ENCODE measurements at regions not wholly inside any gene's neighbourhood (a gene's known extent, or its start where the extent isn't known, plus 50 kb on each side); places are given as distances from the start of the nearest gene placed in this dataset.

- TF ChIP-seq EP300 (IDR thresholded peaks at IDR 0.05) (no peak), POLR2AphosphoS5 (IDR thresholded peaks at IDR 0.05) (no peak), POLR2A (IDR thresholded peaks at IDR 0.05) (no peak), CTCF (IDR thresholded peaks at IDR 0.05) (no peak)
- Histone ChIP-seq H3K27me3 (no peaks in the 10 kb centered on the region), H3K36me3 (no peaks in the 10 kb centered on the region), H3K4me1 (peaks cover 0 to 12% (median 0%) of the 10 kb centered on the region in 4 donors), H3K27ac (no peak overlapping the region), H3K9me3 (no peaks in the 10 kb centered on the region), H3K4me3 (no peak overlapping the region)
- intact Hi-C loops (cut with DNase I; ENCODE audit: low total_unique reads): no loop called here
- DNase-seq: no peak
- WGBS, 5 donors: 61 to 85% (median 73%) methylated on average over 4 of the region's 4 CpGs
Measured at GRCh38 chr9:99463131-99463530, 241.0 kb downstream of the SEC61B start.

DNA sequence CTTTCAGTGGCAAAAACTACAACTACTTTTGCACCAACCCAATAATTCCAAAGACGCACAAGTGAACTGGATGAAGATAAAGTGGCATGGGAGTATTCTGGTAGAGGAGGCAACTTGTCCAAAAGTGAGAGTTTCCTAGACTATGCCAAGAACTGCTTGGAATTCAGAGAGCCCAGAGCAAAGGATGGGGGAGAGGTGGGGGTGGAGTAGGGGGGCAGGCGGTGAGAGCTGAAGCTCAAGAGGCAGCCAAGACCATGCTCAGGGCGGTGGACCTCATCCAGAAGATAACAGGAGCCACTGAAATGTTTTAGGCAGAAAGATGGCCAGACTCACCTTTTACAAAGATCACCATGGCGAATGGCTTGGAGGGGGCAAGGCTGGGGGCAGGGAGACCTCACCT is 242.5 kb downstream of the SEC61B start:
- 75 to 94% (median 90%) methylated on average over 4 of the region's 4 CpGs for WGBS, 5 donors
- Histone ChIP-seq H3K9me3 (no peaks in the 10 kb centered on the region), H3K27ac (peak overlapping the region in 1 of 5 donors; percentile 66), H3K4me1 (peaks cover 0 to 12% (median 0%) of the 10 kb centered on the region in 4 donors), H3K36me3 (no peaks in the 10 kb centered on the region), H3K4me3 (no peak overlapping the region), H3K27me3 (no peaks in the 10 kb centered on the region)
- peak in 1 of 2 donors; percentile 14 for DNase-seq
- intact Hi-C loops (cut with DNase I; ENCODE audit: low total_unique reads): no loop called here
- TF ChIP-seq EP300 (IDR thresholded peaks at IDR 0.05): no peak

DNA sequence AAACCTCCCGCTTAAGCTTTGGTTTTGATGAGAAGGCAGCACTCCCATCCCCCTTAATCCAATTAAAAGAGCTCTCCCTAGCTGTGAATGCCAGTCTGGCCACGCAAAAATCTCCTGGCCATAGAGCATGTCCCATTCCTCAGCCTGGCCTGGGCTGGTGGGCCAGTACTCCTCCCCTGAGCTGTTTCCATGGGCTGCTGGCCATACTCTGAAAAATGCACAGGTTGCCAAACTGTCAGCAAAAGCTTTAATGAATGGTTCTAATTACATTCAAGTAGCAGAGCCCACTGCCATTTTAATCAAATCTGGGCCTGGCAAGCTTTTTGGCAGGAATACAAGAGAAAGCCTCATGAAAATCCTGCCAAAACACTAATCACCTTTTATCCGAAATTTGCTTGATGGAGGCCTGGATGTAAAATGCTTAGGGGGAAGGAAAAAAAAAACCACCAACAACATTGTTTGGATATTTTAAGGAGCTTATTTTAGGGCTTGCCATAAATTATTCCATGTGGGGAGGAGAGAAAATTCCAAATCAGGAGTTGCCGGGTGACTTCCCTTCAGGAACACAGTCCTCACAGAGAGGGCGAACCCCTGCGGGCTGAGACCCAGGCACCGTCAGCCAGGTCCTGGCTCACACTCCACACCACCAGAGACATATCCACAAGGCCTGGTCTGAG is 243.3 kb downstream of the SEC61B start:
- H3K4me3 ChIP-seq: no peak overlapping the region
- peak overlapping the region in 1 of 5 donors; percentile 66 for H3K27ac ChIP-seq
- no peaks in the 10 kb centered on the region for H3K27me3 ChIP-seq
- H3K9me3 ChIP-seq: no peaks in the 10 kb centered on the region
- intact Hi-C loops (cut with DNase I; ENCODE audit: low total_unique reads): no loop called here
- peaks cover 0 to 12% (median 0%) of the 10 kb centered on the region in 4 donors for H3K4me1 ChIP-seq
- 67 to 82% (median 73%) methylated on average over 7 of the region's 7 CpGs for WGBS, 5 donors
- peak in 1 of 2 donors; percentile 58 for DNase-seq
- TF ChIP-seq POLR2AphosphoS5 (IDR thresholded peaks at IDR 0.05) (no peak), POLR2A (IDR thresholded peaks at IDR 0.05) (no peak), EP300 (IDR thresholded peaks at IDR 0.05) (no peak), CTCF (IDR thresholded peaks at IDR 0.05) (no peak)
- no peaks in the 10 kb centered on the region for H3K36me3 ChIP-seq

DNA sequence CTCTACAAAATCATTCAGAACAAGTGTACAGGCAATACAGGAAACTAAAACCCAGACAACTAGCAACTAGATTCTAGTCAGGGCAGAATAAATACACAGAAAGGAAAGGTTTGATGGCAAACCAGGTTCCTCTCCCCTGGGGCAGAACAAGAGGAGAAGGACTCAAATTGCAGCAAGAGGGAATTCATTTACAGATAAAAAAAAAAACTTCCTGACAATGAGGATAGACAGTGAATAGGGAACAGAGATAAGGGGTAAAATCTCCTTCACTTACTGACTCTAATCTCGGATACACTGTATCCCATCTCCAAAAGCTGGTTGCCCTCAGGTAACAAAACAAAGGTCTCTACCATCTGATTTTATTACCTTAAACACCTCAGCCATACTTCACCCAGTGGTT is 244.0 kb downstream of the SEC61B start:
- Histone ChIP-seq H3K27ac (peak overlapping the region in 1 of 5 donors; percentile 66), H3K4me3 (no peak overlapping the region), H3K9me3 (no peaks in the 10 kb centered on the region), H3K4me1 (peaks cover 0 to 12% (median 0%) of the 10 kb centered on the region in 4 donors), H3K36me3 (no peaks in the 10 kb centered on the region), H3K27me3 (no peaks in the 10 kb centered on the region)
- 57 to 79% (median 69%) methylated on average over 1 of the region's 1 CpG for WGBS, 5 donors
- TF ChIP-seq CTCF (IDR thresholded peaks at IDR 0.05) (no peak), POLR2AphosphoS5 (IDR thresholded peaks at IDR 0.05) (no peak), POLR2A (IDR thresholded peaks at IDR 0.05) (no peak), EP300 (IDR thresholded peaks at IDR 0.05) (no peak)
- intact Hi-C loops (cut with DNase I; ENCODE audit: low total_unique reads): no loop called here
- no peak for DNase-seq

DNA sequence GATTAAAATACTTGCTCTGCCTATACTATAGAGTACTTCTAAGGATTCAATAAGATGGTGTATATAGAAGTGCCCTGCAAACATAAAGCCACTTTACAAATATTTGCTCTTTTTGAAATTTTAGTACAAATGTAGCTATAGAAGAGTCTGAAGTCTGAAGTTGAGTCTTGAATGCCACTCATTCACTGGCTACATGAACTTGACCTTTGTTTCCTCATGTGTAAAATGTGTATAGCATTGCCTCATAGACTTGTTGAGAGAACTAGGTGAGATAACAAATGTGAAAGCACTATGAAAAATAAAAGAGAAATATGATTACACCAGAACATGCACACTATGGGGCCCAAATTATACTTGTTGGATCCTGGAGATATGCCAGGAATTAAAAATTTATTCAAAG is 244.7 kb downstream of the SEC61B start:
- intact Hi-C loops (cut with DNase I; ENCODE audit: low total_unique reads): no loop called here
- Histone ChIP-seq H3K27me3 (no peaks in the 10 kb centered on the region), H3K4me1 (peaks cover 0 to 12% (median 0%) of the 10 kb centered on the region in 4 donors), H3K27ac (no peak overlapping the region), H3K9me3 (no peaks in the 10 kb centered on the region), H3K4me3 (no peak overlapping the region), H3K36me3 (no peaks in the 10 kb centered on the region)
- TF ChIP-seq EP300 (IDR thresholded peaks at IDR 0.05) (no peak), CTCF (IDR thresholded peaks at IDR 0.05) (no peak), POLR2A (IDR thresholded peaks at IDR 0.05) (no peak), POLR2AphosphoS5 (IDR thresholded peaks at IDR 0.05) (no peak)
- no peak for DNase-seq
